GM21360 (cell line): ENCODE measurements at regions not wholly inside any gene's neighbourhood (a gene's known extent, or its start where the extent isn't known, plus 50 kb on each side); places are given as distances from the start of the nearest gene placed in this dataset.

Experiments
- ATAC-seq: cut with Tn5 transposase; IDR thresholded peaks from one replicate; pipeline ENCODE4 v1.9.1; 2021; ENCODE audit warnings: mild to moderate bottlenecking, moderate library complexity; ENCODE audit not compliant: unreplicated experiment

- no peak for ATAC-seq
Observed at GRCh38 chr17:53193044-53193443, 629.7 kb upstream of the KIF2B start.

DNA sequence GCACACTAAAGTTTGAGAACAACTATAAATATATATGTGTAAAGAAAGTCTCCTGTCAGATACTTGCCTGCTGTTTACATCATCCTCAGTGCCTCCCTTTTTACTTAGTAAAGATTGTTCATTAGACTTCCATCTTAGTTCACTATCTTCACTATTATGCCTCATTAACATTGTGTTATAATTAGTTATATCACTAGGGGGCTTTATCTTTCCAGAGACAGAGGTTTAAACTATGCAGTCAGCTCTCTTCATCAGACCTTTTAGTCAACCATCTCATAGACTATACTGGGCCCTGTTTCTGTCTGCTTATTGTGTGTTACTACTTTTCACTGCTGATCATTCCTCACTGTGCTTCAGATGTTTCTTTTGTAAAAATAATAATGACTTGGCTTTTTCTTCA lies 630.8 kb upstream of the KIF2B start:
- no peak for ATAC-seq

GRCh38 chr17:53186001-53186400 lies 636.7 kb upstream of the KIF2B start:
- ATAC-seq, result no peak

DNA sequence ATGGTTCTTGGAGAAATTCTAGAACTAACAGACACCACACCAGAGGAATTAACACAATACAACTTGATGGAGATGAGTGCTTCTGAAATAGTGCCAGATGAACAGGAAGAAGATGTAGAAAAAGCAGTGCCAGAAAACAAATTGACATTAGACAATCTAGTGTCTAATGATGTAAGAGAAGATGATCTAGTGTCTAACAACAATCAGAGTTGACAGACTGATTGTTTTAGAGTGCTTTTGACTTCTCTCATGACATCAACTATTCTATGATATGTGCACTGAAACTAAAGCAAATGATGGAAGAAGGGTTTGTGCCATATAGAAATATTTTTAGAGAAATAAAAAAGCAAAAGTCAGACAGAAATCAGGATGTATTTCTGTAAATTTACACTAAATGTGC lies 646.1 kb upstream of the KIF2B start:
- no peak for ATAC-seq

DNA sequence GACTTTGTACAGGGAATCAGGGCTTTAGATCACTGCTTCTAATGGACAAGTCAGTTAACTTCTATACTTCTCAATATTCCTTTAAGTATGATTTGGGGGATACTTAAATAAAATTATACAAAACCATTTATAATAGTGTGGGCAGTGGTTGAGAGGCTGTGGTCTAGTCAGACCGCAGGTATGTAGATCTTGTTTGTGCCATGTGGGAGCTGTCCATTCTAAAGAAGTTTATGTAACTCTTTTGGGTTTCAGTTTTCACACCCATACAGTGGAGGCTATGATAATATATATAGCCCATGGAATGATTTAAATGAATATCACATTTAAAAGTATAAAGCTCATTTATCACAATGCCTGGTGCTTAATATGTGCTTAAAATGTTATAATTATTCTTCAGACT lies 654.3 kb upstream of the KIF2B start:
- no peak for ATAC-seq

- ATAC-seq, result no peak
Observed at GRCh38 chr17:53166731-53167130, 656.0 kb upstream of the KIF2B start.

GRCh38 chr17:53150101-53150698 lies 672.5 kb upstream of the KIF2B start:
- ATAC-seq, result no peak

GRCh38 chr17:53149316-53149715 lies 673.4 kb upstream of the KIF2B start:
- ATAC-seq, result no peak

- no peak for ATAC-seq
Observed at GRCh38 chr17:53148058-53148457, 674.7 kb upstream of the KIF2B start.

- ATAC-seq, result no peak
Observed at GRCh38 chr17:53142890-53143289, 679.8 kb upstream of the KIF2B start.

DNA sequence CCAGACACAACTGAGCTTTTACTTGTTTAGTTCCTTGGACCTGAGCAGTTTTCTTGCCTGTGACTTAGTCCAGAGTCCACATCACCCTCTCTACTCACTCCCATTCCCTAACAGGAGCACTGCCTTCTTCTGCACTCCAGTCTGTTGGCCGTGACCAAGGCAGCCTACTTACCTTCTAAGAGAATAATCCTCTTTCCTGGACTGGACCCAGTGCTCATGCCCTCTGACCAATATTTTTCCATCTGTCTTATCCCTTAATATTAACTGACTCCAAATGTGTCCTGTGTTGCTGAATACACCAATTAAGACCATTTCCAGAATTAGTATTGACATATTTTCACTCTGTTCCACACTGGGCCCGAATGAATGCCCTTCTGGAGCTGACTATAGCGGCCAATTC lies 681.0 kb upstream of the KIF2B start:
- no peak for ATAC-seq

GRCh38 chr17:53141280-53141679 lies 681.4 kb upstream of the KIF2B start:
- ATAC-seq, result no peak

GRCh38 chr17:53137869-53138268 lies 684.9 kb upstream of the KIF2B start:
- no peak for ATAC-seq

DNA sequence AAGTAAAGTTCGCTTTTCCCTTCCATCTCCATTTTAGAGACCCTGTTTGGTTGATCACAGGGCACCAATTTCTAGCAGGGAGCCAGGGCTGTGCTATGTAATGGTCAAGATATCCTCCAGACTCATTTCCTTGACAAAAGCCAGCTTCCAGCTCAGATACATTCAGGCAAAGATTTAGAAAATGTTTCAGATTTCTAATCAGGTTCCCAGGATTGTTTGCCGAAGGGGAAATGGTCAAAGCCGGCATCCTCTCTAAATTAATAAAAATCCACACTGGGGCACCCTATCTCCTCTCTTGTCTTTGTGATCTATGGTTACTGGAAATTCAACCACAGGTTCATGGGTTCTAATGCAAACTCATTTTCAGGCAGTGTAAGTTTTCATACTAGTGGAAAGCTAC lies 686.8 kb upstream of the KIF2B start:
- ATAC-seq, result no peak

DNA sequence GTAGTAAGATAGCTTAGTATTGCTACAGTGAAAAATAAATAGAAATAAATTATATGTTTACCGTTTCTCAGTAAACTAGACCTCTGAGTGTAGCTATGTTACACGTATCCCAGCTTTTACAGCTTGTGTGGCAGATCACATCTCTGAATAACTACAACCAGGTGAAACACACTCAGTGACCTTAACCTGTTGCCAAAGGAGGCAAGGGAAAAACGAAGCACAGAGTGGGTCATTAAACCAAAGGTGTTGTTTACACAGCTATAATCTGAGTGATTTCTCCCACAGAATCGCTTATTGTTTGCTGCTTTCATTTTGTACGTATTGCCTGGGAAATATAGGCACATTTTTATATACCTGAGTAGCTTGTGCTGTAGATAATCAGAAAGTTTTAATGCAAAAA lies 688.2 kb upstream of the KIF2B start:
- no peak for ATAC-seq

- no peak for ATAC-seq
Observed at GRCh38 chr17:53133876-53134275, 688.9 kb upstream of the KIF2B start.

GRCh38 chr17:53129863-53130262 lies 692.9 kb upstream of the KIF2B start:
- ATAC-seq, result no peak

GRCh38 chr17:53127331-53127730 lies 695.4 kb upstream of the KIF2B start:
- ATAC-seq, result no peak

DNA sequence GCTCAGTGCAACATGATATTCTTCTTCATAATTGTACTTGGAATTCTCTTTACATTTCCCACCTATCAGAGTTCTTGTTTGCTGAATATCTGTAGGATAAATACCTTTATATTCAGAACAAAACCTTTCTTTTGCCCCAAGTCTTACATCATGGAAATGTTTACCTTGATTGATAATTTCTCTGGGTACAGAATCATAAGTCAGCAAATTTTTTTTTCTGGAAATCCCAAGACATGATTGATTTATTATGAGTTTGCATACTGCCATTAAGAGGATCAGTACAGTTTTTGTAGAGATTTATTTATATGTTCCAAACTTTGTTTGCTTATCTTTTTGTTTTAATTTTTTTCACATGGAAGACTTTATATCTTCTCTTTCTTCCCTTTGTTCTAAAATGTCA lies 699.8 kb upstream of the KIF2B start:
- no peak for ATAC-seq

DNA sequence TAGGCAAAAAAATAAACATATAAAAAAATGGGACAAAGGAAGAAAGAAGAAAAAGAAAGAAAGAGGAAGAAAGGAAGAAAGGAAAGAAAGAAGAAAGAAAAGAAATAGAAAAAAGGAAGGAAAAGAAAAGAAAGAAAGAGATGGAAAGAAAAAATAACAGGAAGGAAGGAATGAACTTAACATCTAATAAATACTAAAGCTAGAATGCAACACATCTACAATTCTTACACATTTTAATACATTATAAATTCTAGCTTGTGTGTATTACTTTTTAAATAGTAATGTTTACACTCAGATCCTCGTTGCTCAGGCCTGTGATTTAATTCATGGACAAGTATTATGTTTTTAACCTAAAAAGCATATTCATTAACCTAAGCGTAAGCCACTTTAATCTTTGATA lies 703.0 kb upstream of the KIF2B start:
- no peak for ATAC-seq

DNA sequence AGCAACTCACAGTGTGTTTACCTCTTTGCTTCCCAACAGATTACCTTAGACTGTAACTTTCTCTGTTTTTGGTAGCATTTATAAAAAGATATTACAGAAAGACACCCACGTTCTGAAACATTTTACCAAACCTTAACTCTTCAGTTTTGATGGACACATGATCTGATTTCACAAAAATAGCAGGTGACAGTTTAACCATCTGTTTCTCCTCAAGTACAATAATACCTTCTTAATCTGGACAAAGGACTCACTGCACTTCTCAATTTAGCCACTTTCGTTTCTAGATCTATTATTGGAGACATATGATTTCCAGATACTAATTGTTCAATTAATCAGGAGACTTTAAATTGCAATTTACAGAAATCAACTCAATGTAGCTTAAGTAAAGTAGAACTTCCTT lies 703.8 kb upstream of the KIF2B start:
- no peak for ATAC-seq

DNA sequence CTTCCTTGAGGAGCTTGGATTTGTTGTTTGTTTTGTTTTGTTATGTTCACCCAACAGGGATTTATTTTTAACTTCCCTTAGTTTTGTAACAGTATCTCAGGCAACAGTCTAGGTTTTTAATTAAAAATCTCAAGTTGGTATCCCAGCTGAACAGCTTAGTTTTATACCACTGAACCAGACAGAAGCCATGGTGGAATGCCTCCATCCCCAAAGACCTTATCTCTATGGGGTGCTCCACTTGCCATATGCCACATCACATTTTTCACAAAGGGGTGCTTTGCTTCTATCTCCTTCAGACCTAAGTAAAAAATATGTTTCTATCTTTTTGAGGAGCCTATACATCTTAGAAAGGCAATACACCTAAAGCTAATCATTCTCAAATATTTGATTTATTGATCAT lies 715.8 kb upstream of the KIF2B start:
- ATAC-seq, result no peak

DNA sequence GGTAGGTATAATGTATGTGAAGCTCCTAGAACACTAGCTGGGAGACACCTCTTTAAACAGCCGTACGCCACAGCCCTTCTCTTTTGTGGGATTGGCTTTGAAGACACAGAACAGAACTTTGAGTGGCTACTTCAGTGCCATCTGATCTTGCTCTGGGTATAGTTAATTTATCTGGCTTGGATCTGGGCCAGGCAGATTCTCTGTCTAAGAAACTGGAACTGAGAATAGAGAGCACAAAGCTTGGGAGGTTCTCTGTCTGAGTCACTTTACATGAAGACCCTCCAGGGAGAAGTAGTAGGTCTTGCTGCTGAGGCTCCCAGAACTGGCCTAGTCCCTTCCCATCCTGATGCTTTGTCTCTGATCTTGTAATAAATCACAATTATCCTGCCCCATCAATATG lies 721.0 kb upstream of the KIF2B start:
- ATAC-seq, result no peak

GRCh38 chr17:53100126-53100525 lies 722.6 kb upstream of the KIF2B start:
- ATAC-seq, result no peak
